Stimulated activated CD4-positive, alpha-beta T cell treated with anti-CD3 and anti-CD28 coated beads, TNF-alpha, amount 100 ng/mL, for 48 hours (primary cell): ENCODE measurements at regions not wholly inside any gene's neighbourhood (a gene's known extent, or its start where the extent isn't known, plus 50 kb on each side); places are given as distances from the start of the nearest gene placed in this dataset.

Experiments
- DNase-seq, 3 donors: peaks; one replicate each; pipeline ENCODE4 v3.0.0-alpha.2; 2020; ENCODE audit warnings: low read depth in 3 of 3

DNA sequence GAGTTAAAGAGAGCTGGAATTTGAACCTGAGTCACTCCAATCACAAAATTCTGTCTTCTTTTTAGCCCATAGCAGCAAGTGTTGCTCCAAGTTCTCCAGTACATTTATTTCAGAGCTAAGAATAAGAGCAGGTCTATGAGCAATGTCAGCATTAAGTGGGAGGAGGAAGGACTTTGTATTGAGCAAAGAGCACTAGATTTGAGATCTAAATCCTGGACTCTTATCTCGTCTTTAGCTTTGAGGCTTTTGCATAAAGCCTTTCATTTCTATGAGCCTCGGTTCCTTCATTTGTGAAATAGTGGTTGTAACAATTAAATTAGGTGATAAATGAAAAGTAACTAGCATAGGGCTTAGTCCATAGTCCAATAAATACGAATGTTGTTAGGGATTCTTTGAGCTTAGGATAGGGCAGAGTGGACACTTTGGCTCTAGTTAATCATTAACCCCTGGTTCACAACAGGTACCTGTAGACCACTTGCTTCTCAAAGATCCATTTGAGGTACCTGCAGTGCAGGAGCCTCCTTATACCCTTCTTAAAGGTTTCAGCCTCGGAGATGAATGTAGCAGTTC is 464.1 kb upstream of the KLF4 start:
- DNase-seq: no peak

DNA sequence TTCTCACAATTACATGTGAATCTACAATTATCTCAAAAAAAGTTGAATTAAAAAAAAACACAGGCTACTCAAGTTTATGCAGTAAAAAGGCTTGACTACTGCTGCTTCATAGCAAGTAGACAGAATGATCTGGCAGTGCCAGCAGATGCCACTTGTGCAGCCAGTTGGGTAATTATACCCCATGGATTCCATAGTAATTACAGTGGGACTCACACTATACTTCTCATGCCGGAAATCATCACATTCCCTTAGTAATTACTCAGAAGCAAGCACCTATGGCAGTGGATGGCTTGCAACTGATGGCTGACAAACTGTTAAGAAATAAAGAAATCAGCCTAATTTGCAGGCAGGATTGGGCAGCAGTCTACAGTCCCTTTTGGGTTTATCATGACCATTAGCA is 463.2 kb upstream of the KLF4 start:
- no peak for DNase-seq

DNA sequence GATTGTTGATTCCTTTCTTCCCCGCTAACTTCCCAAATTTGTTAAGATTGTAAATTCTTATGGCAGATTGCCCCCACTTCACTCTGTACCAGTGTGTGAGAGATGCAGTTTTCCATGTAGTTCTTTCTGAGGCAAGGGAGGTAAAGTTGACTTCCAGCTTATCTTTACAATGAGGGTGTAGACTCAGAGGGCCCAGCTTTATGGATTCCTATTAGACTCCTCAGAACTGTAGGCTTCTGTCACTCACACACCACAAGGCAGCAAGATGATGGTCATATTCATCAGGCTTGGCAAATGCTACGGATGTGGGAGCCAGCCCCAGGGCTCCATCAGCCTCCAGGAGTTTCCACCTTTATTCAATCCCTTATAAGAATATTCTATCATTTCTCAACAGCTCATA is 461.9 kb upstream of the KLF4 start:
- no peak for DNase-seq

DNA sequence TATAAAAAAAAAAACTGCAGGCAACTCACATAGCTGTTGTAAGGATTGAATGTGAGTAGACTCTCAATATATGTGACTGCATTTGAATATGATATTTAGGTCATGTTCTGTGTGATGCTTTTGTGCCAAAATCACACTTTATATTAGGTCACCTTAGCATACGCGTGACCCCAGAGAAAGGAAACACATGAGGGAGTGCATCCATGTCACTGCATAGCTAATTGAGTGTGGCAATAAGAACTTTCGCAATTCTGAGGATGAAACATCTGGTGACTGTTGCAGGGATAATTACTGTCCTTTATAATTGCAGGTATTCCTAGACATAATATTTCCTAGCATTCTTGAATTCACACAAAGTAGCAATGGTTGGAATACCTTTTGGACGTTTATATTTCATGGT is 459.5 kb upstream of the KLF4 start:
- no peak for DNase-seq

DNA sequence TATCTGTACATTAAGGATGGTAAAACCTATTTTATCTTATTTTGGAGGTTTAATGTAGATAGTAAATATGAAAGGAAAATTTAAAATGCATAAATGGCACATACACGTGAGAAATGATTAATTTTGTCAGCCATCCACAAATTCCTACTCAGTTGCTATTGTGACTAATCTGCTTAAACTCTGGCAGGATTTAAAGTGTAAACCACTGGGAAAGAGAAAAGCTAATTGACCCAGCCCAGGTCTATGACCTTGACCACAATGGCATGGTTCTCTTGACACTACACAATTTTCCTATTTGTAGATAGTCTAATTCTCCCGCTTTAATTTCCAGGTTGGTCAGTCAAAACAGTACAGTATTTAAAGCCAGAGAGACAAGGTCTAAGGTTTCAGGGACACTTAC is 459.0 kb upstream of the KLF4 start:
- DNase-seq: no peak

DNA sequence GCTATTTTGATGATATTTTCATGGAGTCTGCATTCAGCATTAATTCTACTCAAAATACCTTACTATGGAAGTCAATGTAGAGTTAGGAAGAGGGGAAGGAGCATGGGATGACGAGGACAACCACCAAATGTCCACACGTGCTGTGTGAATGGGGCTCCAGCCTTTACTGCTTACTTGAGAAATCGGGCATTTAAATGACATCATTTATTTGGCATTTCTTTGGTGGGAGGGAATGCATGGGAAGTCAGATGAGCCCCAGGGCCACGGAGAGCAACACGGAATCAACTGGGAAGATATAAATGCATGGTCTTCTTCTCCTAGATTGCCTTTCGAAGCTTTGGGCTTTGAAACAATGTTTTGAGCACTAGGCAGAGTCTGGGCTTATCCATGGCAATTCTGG is 458.5 kb upstream of the KLF4 start:
- DNase-seq: no peak

DNA sequence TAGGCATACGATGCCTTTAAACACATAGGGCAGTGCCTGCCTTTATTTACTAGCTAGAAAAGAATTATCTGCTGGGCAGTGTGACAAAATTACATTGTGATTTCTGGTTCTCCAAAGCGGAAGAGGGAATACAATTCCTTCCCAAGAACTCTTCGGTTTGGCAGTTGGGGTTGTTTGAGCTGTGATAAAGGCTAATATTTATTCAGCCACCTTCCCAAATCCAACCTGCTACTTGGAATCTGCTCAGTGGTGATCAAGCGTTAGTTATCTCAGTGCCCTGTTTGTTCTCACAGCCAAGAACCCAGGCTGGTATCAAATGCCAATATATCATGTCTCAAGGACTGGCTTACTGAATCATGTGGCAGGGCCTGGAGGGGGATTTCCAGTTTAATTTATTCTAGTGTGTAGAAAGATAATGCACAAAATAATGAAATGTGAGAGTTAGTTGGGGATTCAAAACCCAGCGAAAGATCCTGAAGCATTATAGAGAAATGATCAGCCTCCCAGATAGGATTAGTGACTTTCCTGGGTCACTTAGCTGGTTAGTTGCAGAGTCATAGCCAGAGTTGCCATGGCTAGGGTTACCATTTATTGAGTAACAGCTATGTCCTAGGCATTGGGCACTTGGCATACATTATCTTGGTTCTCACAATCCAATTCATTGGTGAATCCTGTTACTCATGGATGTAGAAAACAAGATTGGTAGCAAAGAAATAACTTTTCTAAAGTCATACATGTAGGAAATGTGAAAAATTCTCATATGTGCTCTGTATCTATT is 457.0 kb upstream of the KLF4 start:
- no peak for DNase-seq

DNA sequence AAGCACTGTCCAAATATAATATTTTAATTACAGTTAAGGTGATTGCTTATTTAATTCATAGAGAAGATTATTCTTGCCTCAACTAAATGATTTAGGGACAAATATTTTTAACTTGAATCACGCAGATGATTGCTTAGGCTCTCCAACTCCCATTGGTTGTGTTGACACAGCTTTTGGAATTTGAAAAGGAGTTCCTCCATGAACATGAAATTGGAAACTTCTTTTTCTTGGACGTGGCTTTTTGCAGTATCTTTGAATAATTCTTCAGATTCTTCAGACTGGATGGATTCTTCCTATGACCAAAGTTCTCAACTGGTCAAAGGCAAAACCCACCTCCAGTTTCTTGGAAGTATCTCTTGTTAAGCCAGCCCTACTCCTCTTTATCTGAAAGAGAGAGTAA is 456.4 kb upstream of the KLF4 start:
- no peak for DNase-seq

DNA sequence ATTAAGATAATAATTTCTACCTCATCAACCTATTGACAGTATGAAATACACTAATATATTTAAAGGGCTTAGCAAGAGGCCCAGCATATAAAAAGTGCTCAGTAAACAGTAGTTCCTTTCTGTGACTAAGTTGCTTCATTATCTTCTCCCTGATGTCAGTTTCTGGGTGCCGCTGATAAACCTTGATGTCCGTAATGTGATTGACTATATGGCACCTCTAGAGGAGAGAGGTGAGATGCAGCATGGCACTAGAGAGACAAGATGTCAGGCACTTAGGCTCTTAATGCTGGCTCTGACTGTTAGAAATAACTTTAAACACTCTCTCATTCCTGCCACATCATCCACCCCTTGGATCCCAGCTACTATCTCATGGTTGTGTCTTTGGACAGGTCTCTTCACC is 455.9 kb upstream of the KLF4 start:
- no peak for DNase-seq

DNA sequence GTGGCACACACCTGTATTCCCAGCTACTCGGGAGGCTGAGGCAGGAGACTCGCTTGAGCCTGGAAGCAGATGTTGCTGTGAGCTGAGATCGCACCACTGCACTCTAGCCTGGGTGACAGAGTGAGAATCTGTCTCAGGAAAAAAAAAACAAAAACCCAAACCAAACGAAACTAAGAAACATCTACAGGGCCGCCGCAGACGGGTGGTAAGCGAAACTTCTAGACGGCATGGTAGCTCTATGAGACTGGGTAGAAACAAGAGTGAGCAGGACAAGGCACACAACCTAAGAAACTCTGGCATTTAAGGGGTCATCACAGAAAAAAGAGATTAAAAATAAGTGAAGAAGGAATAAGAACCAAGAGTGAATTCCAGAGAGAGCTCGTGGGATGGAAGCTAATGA is 454.8 kb upstream of the KLF4 start:
- DNase-seq: no peak

DNA sequence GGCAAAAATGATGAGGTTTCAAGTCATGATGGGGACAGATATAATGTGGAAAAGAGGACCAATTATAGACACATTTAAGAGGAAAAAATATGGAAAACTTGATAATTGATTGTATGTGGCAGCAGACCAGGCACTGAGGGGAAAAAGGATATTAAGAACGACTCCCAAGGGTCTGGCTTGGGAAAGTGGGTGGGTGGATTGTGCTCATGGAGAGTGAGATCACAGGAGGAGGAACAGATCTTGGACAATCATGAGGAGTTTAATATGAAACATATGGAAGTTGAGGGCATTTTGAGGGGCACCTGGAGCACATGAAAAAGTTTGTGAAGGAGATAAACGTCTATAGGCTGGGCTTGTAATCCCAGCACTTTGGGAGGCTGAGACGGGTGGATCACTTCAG is 454.3 kb upstream of the KLF4 start:
- DNase-seq: no peak

DNA sequence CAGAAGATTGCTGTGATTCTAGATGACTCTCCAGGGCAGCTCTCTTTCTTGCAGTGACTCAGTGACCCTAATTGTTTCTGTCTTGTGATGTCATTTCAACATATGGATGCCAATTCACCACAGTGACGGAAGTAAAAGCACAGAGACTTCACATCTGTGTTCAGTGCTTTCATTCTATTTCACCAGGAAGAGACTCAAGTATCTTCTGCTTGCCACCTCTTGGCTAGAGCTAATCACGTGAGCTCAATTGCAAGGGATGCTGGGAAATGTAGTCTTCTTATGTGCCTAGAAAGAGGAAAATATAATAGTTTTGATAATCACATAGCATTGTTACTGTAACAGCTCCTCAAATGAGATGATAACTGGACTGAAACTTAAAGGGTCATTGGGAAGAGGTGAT is 453.3 kb upstream of the KLF4 start:
- no peak for DNase-seq

DNA sequence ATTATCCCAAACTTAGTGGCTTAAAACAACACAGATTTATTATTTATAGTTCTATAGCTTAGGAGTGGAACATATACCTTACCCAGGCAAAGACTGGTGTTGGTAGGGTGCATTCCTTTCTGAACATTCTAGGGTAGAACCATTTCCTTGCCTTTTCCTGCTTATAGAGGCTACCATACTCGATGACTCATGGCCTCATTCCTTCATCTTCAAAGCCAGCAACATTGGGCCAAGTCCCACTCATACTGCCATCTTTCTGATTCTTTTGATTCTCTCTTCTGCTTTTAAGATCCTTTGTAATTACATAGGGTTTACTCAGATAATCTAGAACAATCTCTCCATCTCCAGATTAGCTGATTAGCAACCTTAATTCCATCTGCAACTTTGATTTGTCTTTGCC is 452.7 kb upstream of the KLF4 start:
- DNase-seq: no peak

DNA sequence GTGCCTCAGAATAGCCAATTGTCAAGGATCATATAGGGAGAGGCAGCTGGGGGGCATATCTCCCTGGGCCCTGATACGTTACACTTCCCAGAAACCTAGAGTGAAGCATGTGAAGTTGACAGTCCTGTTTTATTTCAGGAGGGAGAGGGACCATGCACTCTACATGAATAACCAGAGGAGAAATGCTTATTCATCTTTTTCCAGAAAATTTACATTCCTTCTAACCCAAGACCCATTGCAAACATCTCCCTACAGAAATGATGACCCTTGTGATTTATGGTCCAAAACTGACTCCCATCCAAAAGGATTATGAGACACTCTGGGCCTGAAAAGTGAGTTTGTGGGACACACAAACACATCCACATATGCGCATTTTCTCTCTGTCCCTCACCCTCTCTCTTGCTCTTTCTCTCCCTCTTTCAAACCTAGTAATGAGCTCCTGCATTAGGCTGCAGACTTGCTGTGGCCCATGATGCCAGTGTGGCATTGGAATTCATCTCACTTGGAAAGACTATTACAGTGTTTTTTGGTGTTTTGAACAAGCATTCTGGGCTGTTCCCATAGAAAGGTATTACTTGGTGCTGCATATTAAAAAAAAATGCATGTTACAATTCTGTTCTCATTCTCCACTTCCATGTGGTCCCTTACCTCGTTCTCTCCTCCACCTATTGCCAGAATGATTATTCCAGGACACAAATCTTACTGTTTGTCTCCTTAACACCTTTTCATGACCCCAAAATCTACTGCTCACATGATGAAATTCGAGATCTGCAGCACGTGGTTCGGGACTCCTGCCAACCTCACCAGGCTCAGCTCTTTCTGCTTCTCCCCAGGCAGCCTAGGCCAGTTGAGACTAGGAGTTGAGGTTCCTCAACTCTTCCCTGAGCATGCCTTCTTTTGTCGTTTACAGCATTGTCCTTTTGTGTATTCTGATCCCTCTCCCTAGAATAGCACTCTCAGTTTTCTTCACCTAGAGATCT is 451.3 kb upstream of the KLF4 start:
- DNase-seq: no peak

DNA sequence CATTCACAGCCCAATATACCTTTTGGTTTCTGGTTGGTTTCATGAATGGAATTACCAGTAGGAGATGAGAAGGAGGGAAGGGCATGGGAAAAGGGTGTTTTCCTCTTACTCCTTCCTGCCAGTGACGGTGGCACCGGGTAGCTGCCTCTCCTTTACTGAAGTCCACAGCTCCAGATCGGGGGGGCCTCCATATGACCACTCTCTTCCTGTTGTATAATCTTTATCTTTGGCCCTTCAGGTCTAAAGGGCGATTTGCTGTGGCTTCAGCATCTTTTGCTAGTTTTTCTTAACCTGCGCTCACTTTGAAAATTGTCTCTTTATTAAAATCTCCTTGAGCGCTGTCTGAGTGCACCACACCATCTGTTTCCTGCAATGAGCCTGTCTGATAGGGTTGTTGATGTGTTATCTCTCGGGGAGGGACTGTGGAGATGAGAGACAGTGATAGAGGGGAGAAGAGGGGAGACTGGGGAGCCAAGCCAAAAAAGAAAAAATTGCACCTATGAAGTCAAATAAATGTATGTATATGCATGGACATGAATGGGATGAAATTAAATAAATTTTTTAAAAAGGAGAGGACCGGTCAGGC is 449.3 kb upstream of the KLF4 start:
- DNase-seq: no peak

DNA sequence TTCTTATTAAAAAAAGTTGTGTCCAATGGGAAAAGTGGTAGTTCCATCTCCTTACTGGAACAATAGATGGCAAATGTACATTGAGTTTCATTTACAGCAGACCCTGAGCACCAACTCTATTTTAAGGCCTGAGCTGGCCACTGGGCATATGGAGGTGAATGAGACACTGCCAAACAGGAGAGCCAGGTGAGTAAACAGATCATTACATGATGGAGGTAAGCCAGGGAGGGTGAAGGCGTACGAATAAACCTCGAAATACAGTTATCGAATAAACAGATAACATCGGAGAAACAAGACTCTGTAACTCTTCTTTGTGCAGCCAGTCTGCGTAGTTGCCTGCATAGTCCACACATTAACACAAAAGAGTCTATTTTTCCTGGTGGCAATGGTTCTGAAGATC is 446.4 kb upstream of the KLF4 start:
- DNase-seq: no peak

DNA sequence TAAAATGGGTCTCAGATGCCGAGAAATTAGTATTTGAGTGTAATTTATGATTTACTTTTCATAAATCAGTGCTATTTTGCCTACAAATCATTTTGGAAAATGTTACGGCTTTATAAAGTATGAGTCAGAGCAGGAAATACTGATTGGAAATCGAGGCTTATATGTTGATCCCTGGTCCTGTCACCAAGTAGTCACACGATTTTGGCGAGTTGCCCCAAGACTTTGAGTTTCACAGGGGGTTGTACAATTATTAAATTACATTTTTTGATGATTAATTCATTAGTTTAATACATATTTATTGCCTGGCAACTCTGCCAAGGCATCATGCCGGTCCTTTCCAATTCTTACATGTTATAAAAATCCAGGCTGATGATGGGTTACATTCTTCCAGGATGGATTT is 443.9 kb upstream of the KLF4 start:
- no peak for DNase-seq

DNA sequence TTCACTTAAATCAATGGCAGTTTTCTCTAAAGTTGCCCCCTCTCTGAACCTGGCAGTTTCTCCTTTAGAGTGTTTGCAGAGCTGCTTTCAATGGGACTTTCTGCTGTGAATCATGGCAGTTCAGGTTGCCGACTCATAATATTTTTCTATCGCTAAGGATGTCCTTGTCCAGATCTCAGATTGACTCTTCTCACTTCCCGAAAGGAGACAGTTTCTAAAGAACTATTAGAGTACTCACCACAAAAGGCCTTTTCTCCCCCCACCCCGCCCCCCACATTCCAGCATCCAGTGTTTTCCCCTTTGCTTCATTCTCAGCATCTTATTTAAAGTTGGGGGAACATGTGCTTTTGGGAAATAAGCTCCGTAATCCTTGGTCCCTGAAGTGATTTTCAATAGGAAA is 443.5 kb upstream of the KLF4 start:
- DNase-seq: no peak

DNA sequence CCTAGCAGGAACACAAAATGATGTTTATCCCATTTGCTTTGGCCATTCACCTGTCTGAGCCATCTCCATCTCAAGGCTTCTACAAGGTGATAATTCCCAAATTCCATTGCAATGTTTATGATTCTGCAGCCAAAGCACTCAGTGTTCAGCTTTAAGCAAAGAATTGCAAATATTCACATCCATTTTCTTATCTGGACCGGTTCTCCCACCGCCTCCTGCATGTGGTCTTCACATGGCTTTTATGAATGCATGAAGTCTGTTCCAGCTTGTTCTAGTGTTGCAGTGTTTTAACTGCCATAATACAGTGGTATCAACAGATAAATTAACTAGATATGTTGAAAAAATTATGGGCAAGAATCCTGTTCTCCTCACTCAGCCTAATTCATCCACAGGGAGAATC is 443.0 kb upstream of the KLF4 start:
- no peak for DNase-seq

DNA sequence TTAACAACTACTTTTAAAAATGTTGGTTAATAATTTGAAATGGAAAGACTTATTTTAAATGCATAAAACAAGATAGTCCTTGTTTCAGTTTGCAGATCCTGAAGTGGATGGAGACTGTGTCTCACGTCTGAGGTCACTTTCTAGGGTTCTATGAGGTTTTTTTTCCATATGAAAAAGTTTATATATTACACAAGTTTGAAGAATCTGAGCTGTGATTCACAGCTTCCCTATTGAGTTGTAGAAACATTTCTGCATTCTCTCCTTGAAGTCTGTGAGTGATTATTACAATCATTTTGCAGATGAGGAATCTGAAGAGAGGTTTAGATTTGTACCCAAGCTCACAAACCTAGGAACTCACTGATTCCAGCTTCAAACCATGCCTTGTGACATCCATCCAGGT is 442.5 kb upstream of the KLF4 start:
- no peak for DNase-seq

DNA sequence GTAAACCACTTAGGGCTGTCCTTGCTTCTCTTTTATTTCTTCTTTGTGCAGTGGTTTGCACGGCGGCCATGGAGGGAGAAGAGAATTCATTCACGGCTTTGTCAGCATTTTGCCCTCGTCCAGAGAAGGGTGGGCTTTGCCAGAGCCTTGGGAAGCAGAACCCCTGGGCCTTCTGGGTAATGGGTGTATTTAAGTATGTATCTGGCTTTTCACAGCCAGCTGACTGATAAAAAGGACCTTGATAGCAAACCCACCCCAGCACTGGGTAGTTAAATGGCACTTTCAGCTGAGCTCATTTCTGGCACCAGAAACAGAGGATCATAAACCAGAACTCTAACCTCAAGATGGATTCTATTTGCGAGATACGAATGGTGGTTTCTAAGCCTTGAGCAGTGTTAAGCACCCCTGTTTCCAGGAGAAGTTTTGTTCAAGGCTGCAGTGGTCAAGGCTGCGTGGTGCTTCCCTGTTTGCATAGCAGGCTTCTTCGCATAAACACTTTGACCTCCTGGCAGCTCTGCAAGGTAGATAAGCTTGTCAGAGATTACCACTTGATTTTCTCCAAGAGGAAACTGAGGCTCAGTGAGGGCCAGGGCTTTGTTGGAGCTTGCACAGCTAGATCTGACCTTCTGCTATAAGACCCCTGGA is 441.6 kb upstream of the KLF4 start:
- DNase-seq: no peak

DNA sequence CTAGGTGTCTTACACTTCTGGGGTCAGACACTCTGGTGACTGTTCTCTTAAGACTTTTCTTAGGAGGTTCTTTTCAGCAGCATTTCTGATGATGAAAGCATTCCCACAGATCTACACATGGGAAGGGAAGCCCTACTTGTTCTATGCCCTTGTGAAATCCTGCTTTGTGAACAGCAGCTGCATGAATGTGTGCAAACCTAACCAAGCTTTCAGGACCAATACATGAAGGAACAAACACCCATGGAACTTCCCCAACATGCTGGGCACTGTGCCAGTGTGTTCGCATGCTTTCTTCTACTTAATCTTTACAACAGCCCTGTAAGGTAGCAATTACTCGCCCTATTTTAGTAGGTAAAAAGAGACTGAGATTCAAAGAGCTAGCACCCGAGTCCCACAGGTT is 439.9 kb upstream of the KLF4 start:
- DNase-seq: no peak
